Pancreas (tissue), 10 donors: ENCODE measurements at regions not wholly inside any gene's neighbourhood (a gene's known extent, or its start where the extent isn't known, plus 50 kb on each side); places are given as distances from the start of the nearest gene placed in this dataset.

Experiments used
- ATAC-seq, 4 donors: fragments of 200-7000 bp; cut with Tn5 transposase; one replicate each; pipeline versions ENCODE4 v1.8.0 to v1.9.1; 2020; ENCODE audit warnings: mild to moderate bottlenecking in 4 of 4, moderate library complexity in 4 of 4
- DNase-seq, 6 donors: peaks; one replicate each; pipeline ENCODE4 v3.0.0-alpha.2; 2020
- FAIRE-seq: peaks from 2 replicates; lab custom pipeline; 2012; peaks lifted over from hg19 to GRCh38; lab: Jason Lieb, UNC
- H3K27ac ChIP-seq, 4 donors: fragments of 200-600 bp; sonication (generic); 1 replicate in 3 of 4; 2 replicates in 1 of 4; pipeline versions ENCODE4 v1.5.0 to v1.8.0; 2020
- H3K27me3 ChIP-seq, 4 donors: fragments of 200-600 bp; one replicate each; pipeline ENCODE4 v1.8.0; 2021
- H3K36me3 ChIP-seq, 3 donors: fragments of 200-600 bp; sonication (generic) in 1 of 3; one replicate each; pipeline versions ENCODE4 v1.5.0 to v1.8.0; 2020 to 2021
- H3K4me1 ChIP-seq, 3 donors: fragments of 200-600 bp; one replicate each; pipeline ENCODE4 v1.8.0; 2021
- H3K4me3 ChIP-seq, 4 donors: fragments of 200-600 bp; sonication (generic) in 2 of 4; one replicate each; pipeline versions ENCODE4 v1.5.0 to v1.8.0; 2020 to 2021
- H3K9me3 ChIP-seq, 4 donors: fragments of 200-600 bp; one replicate each; pipeline ENCODE4 v1.8.0; 2021
- CTCF ChIP-seq, 4 donors: fragments of 200-600 bp; sonication (generic) in 3 of 4; IDR thresholded peaks; one replicate each; pipeline versions ENCODE4 v1.5.0 to v1.8.0; 2021; ENCODE audit warnings: antibody characterized with exemption in 4 of 4
- WGBS, 2 donors: extraction: QIAGEN DNeasy Blood & Tissue Kit; methylation state at CpG; one replicate each; pipeline ENCODE4 v1.1.7; 2013; 5-methylcytosine and 5-hydroxymethylcytosine counted together
- intact Hi-C, 3 donors: fragments of 100-400 bp; cut with DNase I; formaldehyde crosslinking; loops; one replicate each; pipeline versions ENCODE4 v1.11.1 to v1.14.2; 2022
- donor health status: healthy with polysubstance abuse.
- donor health status: DM: no; HTN: no; CAD: no; lungs with moderate emphysema.
- donor health status: DM: no; HTN: no; CAD: no.
- donor health status: control.
- donor health status: control.
- donor health status: Bipolar disorder and iron deficiency.
- donor health status: DM: yes; HTN: yes; CAD: no.
- donor health status: DM: no; HTN: no; CAD: no.
- donor health status: DM: no; HTN: no; CAD: no.
- donor health status: DM: yes; HTN: yes; CAD: no.

- ATAC-seq, result peak in 3 of 4 donors; percentile 75 to 83 (median 77)
- H3K4me3 ChIP-seq, result no peak overlapping the region
- no peak overlapping the region for H3K27ac ChIP-seq
- TF ChIP-seq CTCF (IDR thresholded peaks at IDR 0.05), result peak in 3 of 4 donors; percentile 16 to 36 (median 22)
- intact Hi-C loops, result no loop called here
- no peaks in the 10 kb centered on the region for H3K9me3 ChIP-seq
- WGBS, 2 donors, result 66 to 70% methylated on average over 4 of the region's 4 CpGs
- peak; percentile 71 for FAIRE-seq
- no peak for DNase-seq
- no peaks in the 10 kb centered on the region for H3K27me3 ChIP-seq
- H3K4me1 ChIP-seq, result no peaks in the 10 kb centered on the region
- no peaks in the 10 kb centered on the region for H3K36me3 ChIP-seq
Measured at GRCh38 chr5:122704247-122705036, 70.4 kb upstream of the SNX2 start.

GRCh38 chr5:122705851-122706250 lies 69.0 kb upstream of the SNX2 start:
- DNase-seq, result no peak
- Histone ChIP-seq H3K9me3 (no peaks in the 10 kb centered on the region), H3K27me3 (no peaks in the 10 kb centered on the region), H3K4me3 (no peak overlapping the region), H3K36me3 (no peaks in the 10 kb centered on the region), H3K27ac (no peak overlapping the region), H3K4me1 (no peaks in the 10 kb centered on the region)
- ATAC-seq, result no peak
- 82 to 92% methylated on average over 1 of the region's 1 CpG for WGBS, 2 donors
- no peak for FAIRE-seq
- intact Hi-C loops, result no loop called here
- TF ChIP-seq CTCF (IDR thresholded peaks at IDR 0.05), result no peak

GRCh38 chr5:122707796-122708195 lies 67.1 kb upstream of the SNX2 start:
- Histone ChIP-seq H3K27ac (no peak overlapping the region), H3K36me3 (no peaks in the 10 kb centered on the region), H3K9me3 (no peaks in the 10 kb centered on the region), H3K27me3 (no peaks in the 10 kb centered on the region), H3K4me3 (no peak overlapping the region), H3K4me1 (no peaks in the 10 kb centered on the region)
- TF ChIP-seq CTCF (IDR thresholded peaks at IDR 0.05), result no peak
- FAIRE-seq, result no peak
- no peak for DNase-seq
- no peak for ATAC-seq
- intact Hi-C loops, result no loop called here

- Histone ChIP-seq H3K4me3 (no peak overlapping the region), H3K27me3 (no peaks in the 10 kb centered on the region), H3K36me3 (no peaks in the 10 kb centered on the region), H3K9me3 (no peaks in the 10 kb centered on the region), H3K4me1 (no peaks in the 10 kb centered on the region), H3K27ac (no peak overlapping the region)
- ATAC-seq (no peak), DNase-seq (no peak), FAIRE-seq (no peak)
- intact Hi-C loops, result no loop called here
- TF ChIP-seq CTCF (IDR thresholded peaks at IDR 0.05), result no peak
- 66 to 77% methylated on average over 3 of the region's 3 CpGs for WGBS, 2 donors
Measured at GRCh38 chr5:122713041-122713440, 61.8 kb upstream of the SNX2 start.

- H3K4me1 ChIP-seq, result no peaks in the 10 kb centered on the region
- DNase-seq (no peak), ATAC-seq (no peak), FAIRE-seq (no peak)
- H3K4me3 ChIP-seq, result no peak overlapping the region
- 0 to 69% methylated on average over 1 of the region's 1 CpG for WGBS, 2 donors
- H3K9me3 ChIP-seq, result no peaks in the 10 kb centered on the region
- intact Hi-C loops, result no loop called here
- H3K27me3 ChIP-seq, result no peaks in the 10 kb centered on the region
- H3K27ac ChIP-seq, result no peak overlapping the region
- TF ChIP-seq CTCF (IDR thresholded peaks at IDR 0.05), result no peak
- H3K36me3 ChIP-seq, result no peaks in the 10 kb centered on the region
Measured at GRCh38 chr5:122715095-122715494, 59.8 kb upstream of the SNX2 start.
